Fibroblast of pulmonary artery (primary cell): ENCODE measurements at regions not wholly inside any gene's neighbourhood (a gene's known extent, or its start where the extent isn't known, plus 50 kb on each side); places are given as distances from the start of the nearest gene placed in this dataset.

Experiments
- DNase-seq: peaks from one replicate; pipeline ENCODE4 v3.0.0-alpha.2; 2010; ENCODE audit warnings: low read depth
- H3K4me3 ChIP-seq: replicated peaks from 2 replicates; pipeline ENCODE4 v1.5.1; 2011; ENCODE audit warnings: low read depth, mild to moderate bottlenecking, control low read depth, low read length, moderate library complexity
- TF ChIP-seq, protein P1 (sequence below): IDR thresholded peaks from 2 replicates; pipeline ENCODE4 v1.5.1; 2011; ENCODE audit warnings: mild to moderate bottlenecking, control low read depth, low read length, inconsistent platforms; ENCODE audit errors: missing control alignments

DNA sequence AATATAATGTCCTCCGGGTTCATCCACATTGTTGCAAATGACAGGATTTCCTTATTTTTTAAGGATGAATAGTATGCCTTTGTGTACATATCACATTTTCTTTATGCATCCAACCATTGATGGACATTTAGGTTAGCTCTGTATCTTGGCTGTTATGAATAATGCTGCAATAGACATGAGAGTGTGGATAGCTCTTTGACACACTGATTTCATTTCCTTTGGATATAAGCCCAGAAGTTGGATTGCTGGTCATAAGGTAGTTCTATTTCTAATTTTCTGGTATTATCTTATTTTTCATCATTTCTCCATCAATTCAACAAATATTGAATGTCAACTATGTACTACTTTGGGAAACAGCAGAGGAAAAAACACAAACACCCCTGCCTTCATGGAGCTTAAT lies 423.3 kb downstream of the MTX2 start:
- no peak for DNase-seq
- TF ChIP-seq, protein P1, sequence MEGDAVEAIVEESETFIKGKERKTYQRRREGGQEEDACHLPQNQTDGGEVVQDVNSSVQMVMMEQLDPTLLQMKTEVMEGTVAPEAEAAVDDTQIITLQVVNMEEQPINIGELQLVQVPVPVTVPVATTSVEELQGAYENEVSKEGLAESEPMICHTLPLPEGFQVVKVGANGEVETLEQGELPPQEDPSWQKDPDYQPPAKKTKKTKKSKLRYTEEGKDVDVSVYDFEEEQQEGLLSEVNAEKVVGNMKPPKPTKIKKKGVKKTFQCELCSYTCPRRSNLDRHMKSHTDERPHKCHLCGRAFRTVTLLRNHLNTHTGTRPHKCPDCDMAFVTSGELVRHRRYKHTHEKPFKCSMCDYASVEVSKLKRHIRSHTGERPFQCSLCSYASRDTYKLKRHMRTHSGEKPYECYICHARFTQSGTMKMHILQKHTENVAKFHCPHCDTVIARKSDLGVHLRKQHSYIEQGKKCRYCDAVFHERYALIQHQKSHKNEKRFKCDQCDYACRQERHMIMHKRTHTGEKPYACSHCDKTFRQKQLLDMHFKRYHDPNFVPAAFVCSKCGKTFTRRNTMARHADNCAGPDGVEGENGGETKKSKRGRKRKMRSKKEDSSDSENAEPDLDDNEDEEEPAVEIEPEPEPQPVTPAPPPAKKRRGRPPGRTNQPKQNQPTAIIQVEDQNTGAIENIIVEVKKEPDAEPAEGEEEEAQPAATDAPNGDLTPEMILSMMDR: no peak
- H3K4me3 ChIP-seq: no peak overlapping the region

DNA sequence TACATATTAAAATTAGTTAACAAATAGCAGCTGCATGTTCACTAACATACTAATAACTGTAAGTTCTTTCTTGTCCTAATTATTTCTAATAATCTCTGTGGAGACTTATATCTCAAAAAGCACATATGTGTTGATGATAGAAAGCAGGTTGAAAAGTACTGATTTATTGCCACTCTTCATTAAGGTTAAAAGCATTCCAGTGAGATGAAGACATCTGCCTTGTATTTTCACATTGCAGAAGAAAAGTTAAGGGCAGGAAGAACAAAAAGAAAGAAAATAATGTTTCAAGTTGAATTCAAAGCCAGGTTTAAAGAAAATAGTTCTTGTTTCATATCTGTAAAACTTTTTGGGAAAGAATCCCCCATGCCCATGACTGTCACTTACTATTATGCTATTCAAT lies 429.9 kb downstream of the MTX2 start:
- DNase-seq: no peak
- TF ChIP-seq, protein P1: no peak
- H3K4me3 ChIP-seq: no peak overlapping the region

DNA sequence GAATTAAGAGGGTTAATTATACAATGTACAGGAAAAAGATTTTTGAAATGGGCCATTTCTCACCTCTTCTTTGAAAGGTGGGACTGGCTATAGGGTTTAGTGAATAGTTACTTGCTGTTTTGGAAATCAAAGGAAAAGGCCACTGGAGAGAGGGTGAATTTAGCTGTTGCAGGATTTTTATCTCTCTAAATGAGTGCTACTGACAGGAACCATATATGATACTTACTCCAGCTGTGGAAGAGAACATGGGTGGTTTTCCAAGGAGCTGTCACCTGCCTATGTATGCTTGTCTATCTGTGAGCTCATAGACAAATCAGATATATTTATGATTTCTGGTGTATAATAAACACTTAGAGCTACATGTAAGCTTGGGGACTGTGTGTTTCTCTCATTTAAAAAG lies 430.4 kb downstream of the MTX2 start:
- no peak overlapping the region for H3K4me3 ChIP-seq
- TF ChIP-seq, protein P1: no peak
- no peak for DNase-seq

DNA sequence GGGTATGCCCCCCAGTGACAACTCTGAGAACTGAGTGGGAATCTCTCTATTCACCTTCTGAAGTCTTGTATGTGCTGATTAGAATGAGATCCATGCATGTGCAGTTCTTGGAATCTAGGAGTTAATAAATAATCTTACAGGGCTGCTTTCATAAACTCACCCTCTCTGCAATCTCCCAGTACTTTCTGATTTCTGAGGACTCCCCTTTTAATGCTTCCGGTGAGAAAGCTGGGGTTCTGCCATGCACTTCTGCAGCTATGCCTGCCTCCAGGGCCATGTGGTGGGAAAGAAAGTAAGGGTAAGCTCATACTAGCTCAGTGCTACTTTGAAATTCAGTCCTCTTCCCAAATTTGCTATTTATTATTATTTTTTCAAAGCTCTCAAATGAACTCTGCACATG lies 432.9 kb downstream of the MTX2 start:
- TF ChIP-seq, protein P1: no peak
- DNase-seq: no peak
- no peak overlapping the region for H3K4me3 ChIP-seq

DNA sequence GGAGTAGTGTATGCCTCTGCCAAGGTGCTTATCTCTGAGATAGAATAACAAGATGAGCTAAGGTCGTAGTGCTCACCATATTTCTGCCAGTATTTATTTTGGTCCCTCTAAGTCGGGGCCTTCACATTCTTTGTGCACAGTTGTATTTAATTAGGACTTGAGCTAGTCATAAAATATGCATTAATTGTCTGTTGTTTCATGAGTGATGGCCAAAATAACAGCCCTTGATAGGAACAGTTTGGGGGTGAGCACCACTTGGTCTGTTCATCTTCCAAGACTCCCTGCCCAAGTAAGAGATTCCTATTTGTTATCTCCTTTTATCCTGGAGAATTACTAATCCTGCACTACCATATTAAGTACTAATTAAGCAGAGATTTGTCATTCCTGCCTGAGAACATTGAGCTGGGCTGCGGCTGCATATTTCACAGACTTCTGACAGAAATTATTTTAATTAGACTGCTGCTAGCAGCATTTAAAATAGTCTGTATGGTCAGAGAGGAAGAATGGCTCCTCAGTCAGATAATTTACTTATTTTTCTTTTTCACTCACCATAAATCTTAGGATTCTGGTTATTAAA lies 435.1 kb downstream of the MTX2 start:
- no peak for DNase-seq
- H3K4me3 ChIP-seq: no peak overlapping the region
- TF ChIP-seq, protein P1: no peak

DNA sequence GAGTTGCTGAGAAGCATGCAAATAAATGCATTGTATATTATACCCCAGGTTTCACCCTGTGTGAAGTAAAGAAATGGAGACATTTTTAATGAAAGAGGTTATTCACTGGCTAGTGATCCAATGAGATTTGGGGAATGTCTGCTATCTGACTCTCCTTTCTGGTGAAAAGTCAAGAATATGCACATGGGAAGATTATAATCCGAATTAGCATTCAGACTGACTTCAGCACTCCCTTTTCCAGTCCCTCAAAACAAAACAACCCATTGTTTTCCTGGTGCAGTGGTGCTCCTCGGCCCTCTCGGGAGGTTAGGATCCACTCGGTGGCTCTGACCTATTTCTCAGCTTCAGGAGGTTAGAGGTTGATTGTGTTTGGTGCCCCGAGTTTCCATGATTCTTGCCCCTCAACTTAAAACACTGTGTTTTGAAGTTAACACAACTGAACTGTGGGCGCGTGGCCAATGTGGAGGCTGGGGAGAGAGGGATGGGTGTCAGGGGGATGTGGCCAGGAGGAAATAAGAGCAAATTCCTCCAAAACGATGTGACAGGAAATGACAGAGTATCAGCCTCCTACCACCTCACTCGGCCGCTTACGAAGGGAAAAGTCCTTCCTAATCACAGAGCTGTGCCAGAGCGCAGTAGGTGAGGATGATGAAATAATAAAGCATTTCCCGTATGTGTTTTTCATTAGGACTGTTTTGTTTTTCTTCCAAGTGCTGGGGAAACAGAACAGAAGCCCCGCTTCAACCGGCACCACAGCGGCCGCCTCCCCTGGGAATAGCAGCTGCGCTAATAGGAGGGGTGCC lies 440.1 kb downstream of the MTX2 start:
- no peak overlapping the region for H3K4me3 ChIP-seq
- peak; percentile 50 for DNase-seq
- TF ChIP-seq, protein P1: no peak

DNA sequence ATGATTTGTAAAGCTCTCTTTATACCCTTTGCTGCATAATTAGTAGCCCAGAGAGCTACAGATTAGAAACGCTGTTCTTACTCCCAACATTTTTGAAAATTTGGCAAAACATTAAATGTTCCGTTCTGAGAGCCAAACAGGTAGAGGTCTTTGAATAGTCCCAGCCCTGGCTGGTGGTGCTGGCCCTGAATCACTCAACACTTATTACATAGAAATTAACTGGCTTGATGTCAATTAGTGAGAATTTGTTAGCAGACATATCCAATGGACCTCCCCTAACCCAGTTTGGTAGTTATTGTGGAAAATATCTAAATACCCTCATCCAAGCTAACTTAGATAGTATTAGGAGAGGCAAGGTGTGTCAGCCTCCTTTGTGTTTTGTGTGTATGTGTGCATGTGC lies 440.7 kb downstream of the MTX2 start:
- H3K4me3 ChIP-seq: no peak overlapping the region
- no peak for DNase-seq
- TF ChIP-seq, protein P1: no peak
